ENCODE measurements at regions not wholly inside any gene's neighbourhood (a gene's known extent, or its start where the extent isn't known, plus 50 kb on each side); places are given as distances from the start of the nearest gene placed in this dataset.
"Not testable (repeated sequence)": the region's sequence is repeated elsewhere in the genome, so short reads cannot be mapped to it uniquely, and the experiment has no call there.

GRCh38 chr2:16736633-16737032 is 71.0 kb upstream of the CYRIA start:
- FAIRE-seq (no peak), DNase-seq (ENCODE audit: low spot score) (no peak)

DNA sequence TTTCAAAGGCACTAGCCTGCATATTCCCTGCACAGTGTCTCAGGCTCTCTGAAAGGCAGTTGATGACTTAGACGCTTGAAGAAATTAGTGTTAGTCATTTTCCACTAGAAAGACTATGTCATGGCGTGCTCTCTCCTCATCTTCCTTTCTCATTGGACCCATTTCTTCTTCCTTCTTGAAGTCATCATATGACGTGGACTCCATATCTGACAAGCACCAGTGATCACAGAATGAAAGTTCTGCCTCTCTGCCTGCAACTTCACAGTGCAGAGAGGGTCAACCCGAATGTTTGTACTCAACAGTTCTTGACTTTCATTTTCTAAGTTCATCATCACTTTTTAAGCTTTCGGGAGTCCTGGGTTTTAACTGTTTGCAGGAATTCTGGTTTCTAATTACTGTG is 63.7 kb upstream of the CYRIA start:
- DNase-seq (ENCODE audit: low spot score), result no peak
- FAIRE-seq, result no peak

GRCh38 chr2:16728351-16729136 is 62.9 kb upstream of the CYRIA start:
- DNase-seq (ENCODE audit: low spot score) (no peak), FAIRE-seq (no peak)

- DNase-seq (ENCODE audit: low spot score); FAIRE-seq: not testable (repeated sequence)
These were observed 62.2 kb upstream of the CYRIA start for GRCh38 chr2:16727849-16728248.

DNA sequence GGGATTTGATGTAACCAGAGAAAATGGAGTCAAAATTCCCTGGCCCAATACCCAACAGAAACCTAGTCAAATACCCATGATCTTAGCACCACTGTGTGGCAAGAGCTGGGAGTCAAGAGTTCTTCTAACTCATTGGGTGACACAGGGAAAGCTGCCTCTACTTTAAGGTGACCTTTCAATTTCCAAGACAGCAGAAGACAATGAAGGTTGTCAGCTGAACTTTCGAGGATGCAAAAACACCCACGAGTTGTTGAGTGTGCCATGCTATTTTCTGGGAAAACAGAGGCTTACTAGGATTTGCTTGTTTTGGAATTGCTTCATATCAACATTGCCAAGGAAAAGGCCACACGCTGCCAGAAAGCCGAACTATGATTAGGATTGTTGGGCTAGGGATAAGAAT is 61.6 kb upstream of the CYRIA start:
- DNase-seq (ENCODE audit: low spot score), result no peak
- FAIRE-seq, result no peak

DNA sequence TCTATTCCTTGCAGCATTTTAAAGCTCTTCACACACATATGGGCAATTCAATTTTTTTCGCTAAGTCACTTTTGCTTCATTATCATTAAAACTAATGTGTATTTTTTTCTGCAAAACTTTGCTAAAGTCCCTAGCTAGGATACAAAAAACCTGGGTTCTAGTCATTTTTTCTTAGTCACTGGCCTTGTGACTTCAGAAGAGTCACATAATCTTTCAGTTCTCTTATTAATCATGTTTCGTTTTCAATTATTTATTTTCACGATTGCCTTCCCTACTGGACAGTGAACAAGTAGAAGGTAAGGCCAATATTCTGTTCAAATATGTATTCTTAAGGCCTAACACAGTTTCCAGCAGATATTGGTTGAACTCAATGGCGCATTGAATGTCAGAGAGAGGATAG is 60.9 kb upstream of the CYRIA start:
- no peak for DNase-seq (ENCODE audit: low spot score)
- FAIRE-seq, result no peak

DNA sequence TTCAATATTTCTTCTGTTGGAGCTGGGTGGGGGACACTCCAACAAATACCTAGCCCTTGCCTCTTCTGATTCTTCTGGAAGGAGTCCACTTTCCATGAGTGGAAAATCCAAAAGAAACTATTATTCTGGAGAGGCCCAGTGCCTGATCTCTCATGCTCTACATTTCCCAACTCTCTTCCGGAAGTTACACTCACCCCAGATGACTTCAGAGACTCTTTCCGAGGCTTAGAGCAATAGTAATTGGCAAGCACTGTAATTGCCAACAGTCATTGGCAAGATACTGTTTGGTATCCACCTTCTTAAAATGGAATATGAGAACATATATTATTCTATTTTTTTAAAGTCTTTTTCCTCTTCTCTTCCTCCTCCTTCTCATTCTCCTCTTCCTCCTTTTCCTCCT is 60.5 kb upstream of the CYRIA start:
- DNase-seq (ENCODE audit: low spot score), result no peak
- no peak for FAIRE-seq

DNA sequence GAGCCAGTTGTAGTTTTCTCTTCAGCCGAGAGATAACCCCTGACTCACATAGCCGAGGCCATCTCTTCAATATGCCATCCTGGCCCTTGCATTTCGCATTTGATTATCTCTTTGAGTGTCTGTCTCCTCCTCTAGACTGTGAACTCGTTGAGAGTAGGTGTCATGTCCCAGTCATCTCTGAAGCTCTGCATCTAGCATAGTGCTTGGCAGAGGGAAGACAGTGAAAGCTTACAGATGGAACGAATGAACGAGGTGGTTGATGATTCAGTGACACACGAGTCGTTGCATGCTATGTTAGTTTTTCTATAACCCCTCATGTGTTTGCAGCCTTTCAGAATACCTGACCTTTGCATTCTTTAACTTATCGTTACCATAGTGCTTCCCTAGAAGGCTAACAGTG is 59.9 kb upstream of the CYRIA start:
- no peak for FAIRE-seq
- DNase-seq (ENCODE audit: low spot score), result no peak

DNA sequence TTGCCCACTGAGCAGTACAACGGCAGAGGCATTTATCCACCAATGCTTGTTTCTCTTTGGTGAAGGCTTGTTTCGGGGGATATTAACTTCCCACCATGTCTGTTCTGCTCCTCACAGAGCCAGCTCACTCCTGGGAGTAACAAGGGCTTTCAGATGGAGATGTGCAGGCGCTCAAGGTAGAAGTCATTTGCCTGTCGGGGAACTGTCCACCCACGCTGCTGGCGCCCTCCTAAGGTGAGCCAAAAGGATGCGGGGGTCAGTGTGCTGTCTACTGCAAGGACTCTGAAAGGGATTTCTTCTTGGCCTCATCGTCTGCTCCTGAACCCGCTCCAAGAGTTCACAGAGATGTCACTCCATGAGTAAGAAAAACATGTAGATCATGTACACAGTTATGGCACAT is 57.0 kb upstream of the CYRIA start:
- no peak for FAIRE-seq
- DNase-seq (ENCODE audit: low spot score), result no peak

GRCh38 chr2:16722126-16722525 is 56.5 kb upstream of the CYRIA start:
- no peak for DNase-seq (ENCODE audit: low spot score)
- FAIRE-seq, result no peak

GRCh38 chr2:16721529-16721928 is 55.9 kb upstream of the CYRIA start:
- not testable (repeated sequence) for FAIRE-seq; DNase-seq (ENCODE audit: low spot score)

- FAIRE-seq; DNase-seq (ENCODE audit: low spot score): not testable (repeated sequence)
These were observed 55.1 kb upstream of the CYRIA start for GRCh38 chr2:16720737-16721136.

- FAIRE-seq, result no peak
These were observed 53.8 kb upstream of the CYRIA start for GRCh38 chr2:16719485-16719808.

GRCh38 chr2:16718576-16719484 is 53.2 kb upstream of the CYRIA start:
- FAIRE-seq, result no peak
- no peak for DNase-seq (ENCODE audit: low spot score)

More at GRCh38 chr2:16719485-16719808, 53.8 kb upstream of the CYRIA start:
- no peak for DNase-seq (ENCODE audit: low spot score)

DNA sequence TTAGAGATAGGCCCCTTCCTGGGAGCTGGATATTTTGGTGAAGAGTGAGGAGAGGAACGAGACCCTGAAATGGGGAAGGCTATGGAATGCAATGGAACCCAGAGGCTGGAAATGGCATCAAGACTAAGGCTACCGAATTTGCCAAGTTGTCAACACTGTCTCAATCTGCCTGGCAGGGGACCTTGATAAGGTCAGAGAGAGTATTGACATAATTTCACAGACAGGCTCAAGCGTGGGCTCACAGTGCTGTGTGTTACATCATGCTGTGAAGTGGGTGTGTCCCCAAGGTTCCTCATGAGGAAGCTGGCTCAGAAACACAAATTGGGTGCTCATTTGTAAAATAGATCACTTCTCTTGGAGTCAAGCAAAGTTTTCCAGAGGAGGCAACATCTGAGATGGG is 51.8 kb upstream of the CYRIA start:
- no peak for FAIRE-seq

DNA sequence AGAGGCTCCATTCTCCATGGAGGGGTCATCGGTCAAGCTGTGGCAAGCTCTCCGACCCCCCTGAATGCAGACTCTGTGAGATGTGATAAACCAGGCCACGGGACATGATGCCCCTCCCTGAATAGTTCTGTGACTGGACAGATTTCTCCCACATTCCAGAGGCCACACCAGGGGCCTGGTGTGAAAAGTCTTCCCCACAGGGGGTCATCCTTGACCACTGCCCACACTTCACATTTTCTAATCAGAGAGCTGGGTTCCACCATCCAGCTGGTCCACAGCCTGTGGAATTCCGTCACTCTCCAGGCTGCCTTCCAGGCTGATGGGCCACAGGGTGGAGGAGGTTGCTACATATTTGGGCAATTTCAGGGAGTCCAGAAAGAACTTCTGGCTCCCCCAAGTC is 51.3 kb upstream of the CYRIA start:
- no peak for DNase-seq (ENCODE audit: low spot score)
- no peak for FAIRE-seq

More for the DNA sequence above, 51.8 kb upstream of the CYRIA start:
- no peak for DNase-seq (ENCODE audit: low spot score)

- DNase-seq (ENCODE audit: low spot score), result no peak
These were observed 50.4 kb upstream of the CYRIA start for GRCh38 chr2:16716024-16716423.

More at GRCh38 chr2:16716024-16716423, 50.4 kb upstream of the CYRIA start:
- FAIRE-seq, result no peak
